Prostate gland (tissue), 2 donors: ENCODE measurements at regions not wholly inside any gene's neighbourhood (a gene's known extent, or its start where the extent isn't known, plus 50 kb on each side); places are given as distances from the start of the nearest gene placed in this dataset.

Experiments
- POLR2A ChIP-seq: fragments of 450-650 bp; IDR thresholded peaks from one replicate; pipeline ENCODE4 v1.6.1; 2016; ENCODE audit warnings: antibody characterized with exemption, mild to moderate bottlenecking
- POLR2AphosphoS5 ChIP-seq: sonication (generic); formaldehyde crosslinking; IDR thresholded peaks from one replicate; pipeline ENCODE4 v1.6.1; 2017; ENCODE audit warnings: antibody characterized with exemption
- TF ChIP-seq, protein P1 (sequence below), 4 experiments: fragments of 200-600 bp in 2 of 4; fragments of 450-650 bp in 2 of 4; sonication (generic) in 2 of 4; IDR thresholded peaks; 1 replicate in 3 of 4; 2 replicates in 1 of 4; pipeline ENCODE4 v1.5.1; 2016 to 2019; ENCODE audit warnings: antibody characterized with exemption in 4 of 4, mild to moderate bottlenecking in 2 of 4, moderate library complexity in 2 of 4

DNA sequence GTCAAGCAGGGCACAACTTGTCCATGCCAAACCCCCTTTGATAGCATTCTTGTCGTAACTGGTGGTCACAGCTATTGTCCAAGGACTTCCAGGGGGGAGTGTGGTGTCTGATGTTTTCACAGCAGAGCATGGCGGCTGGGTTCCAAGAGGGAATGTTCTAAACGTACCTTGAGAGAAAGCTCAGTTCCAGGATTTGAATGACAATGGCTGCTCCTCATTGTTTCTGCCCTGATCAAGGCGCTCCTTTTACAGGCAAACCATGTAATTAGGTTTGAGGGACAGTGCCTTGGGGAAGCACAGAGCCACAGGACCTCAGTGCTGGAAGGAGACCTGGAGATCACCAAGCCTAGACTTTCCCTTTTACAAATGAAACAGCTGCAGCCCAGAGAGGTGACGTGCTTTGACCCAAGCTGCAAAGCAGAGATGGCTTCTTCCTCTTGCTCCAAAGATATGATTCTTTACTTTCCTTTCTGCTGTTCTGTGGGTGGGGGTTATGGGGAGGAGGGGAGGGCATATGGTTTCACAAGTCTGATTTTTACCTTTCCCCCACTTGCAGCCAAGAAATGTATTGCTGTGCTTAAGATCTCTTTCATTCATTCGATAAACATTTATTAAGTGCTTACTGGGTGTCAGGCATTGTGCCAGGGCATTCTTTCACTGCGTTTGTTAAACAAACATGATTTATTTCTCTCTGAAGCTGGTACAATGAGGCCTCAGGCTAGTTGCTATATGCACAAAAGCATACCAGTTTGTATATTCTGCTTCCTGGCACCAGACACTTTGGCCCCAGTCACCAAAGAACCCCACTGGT is 172.8 kb downstream of the KTN1 start:
- TF ChIP-seq POLR2AphosphoS5 (peak; percentile 58), POLR2A (no peak)
- TF ChIP-seq, protein P1, sequence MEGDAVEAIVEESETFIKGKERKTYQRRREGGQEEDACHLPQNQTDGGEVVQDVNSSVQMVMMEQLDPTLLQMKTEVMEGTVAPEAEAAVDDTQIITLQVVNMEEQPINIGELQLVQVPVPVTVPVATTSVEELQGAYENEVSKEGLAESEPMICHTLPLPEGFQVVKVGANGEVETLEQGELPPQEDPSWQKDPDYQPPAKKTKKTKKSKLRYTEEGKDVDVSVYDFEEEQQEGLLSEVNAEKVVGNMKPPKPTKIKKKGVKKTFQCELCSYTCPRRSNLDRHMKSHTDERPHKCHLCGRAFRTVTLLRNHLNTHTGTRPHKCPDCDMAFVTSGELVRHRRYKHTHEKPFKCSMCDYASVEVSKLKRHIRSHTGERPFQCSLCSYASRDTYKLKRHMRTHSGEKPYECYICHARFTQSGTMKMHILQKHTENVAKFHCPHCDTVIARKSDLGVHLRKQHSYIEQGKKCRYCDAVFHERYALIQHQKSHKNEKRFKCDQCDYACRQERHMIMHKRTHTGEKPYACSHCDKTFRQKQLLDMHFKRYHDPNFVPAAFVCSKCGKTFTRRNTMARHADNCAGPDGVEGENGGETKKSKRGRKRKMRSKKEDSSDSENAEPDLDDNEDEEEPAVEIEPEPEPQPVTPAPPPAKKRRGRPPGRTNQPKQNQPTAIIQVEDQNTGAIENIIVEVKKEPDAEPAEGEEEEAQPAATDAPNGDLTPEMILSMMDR (IDR thresholded peaks at IDR 0.05) = no peak
